ENCODE measurements at regions not wholly inside any gene's neighbourhood (a gene's known extent, or its start where the extent isn't known, plus 50 kb on each side); places are given as distances from the start of the nearest gene placed in this dataset.

DNA sequence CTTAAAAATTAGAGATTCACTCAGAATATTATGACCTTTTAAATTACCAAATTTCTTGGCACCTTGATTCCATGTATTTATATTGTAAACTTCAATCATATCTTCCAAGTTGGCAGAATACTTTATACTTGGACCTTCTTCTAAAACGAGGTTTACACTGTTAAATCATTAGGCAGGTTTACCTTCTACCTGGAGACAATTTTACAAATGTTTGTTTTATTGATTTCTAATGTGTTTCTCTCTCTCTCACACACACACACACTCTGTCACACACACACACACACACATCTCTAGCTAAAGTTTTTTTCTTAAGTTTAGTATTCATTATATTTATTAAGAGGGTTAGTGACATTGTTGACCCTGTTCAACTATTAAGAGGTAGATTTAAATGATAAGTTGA lies 1155.6 kb downstream of the NSUN3 start:
- H3K4ac ChIP-seq (replicated peaks; ENCODE audit: insufficient read length, low read depth, low read length) = no peak overlapping the region
- no peak for DNase-seq (ENCODE audit: low read depth in 1 of 2, low spot score in 2 of 2)
- H3K14ac ChIP-seq (ENCODE audit: insufficient read length) = no peak overlapping the region
- no peak overlapping the region for H4K91ac ChIP-seq (replicated peaks; ENCODE audit: insufficient read length, low read length)
- FAIRE-seq = no peak
- H3K9ac ChIP-seq (replicated peaks in 1 of 4; ENCODE audit: extremely low read depth in 1 of 4, low read depth in 3 of 4, low read length in 3 of 4) = no peak overlapping the region
- no peaks in the 10 kb centered on the region; a peak in 1 of 8 replicates for H3K36me3 ChIP-seq (ENCODE audit: control insufficient read depth in 2 of 4, insufficient read depth in 4 of 4, low read length in 3 of 4)
- H3K56ac ChIP-seq (replicated peaks; ENCODE audit: insufficient read length, low read depth, low read length) = no peak overlapping the region
- H3K79me2 ChIP-seq (ENCODE audit: control insufficient read depth in 1 of 2, insufficient read depth in 2 of 2, low read length in 2 of 2) = no peaks in the 10 kb centered on the region
- no peak overlapping the region for H2BK5ac ChIP-seq (ENCODE audit: low read depth, low read length)
- H3K9me3 ChIP-seq (ENCODE audit: insufficient read depth in 2 of 2, low read depth in 1 of 2, low read length in 1 of 2) = peaks cover 4 to 8% of the 10 kb centered on the region in 2 experiments; a peak in 1 of 4 replicates
- H3K23me2 ChIP-seq (ENCODE audit: low read depth, low read length) = no peaks in the 10 kb centered on the region
- H4K8ac ChIP-seq (ENCODE audit: extremely low read depth, insufficient read depth, low read length) = no peak overlapping the region
- no peak overlapping the region for H2BK12ac ChIP-seq (ENCODE audit: low read depth, low read length)
- WGBS, 2 experiments (ENCODE audit: extremely low coverage in 1 of 2, insufficient coverage in 1 of 2, insufficient read length in 1 of 2, insufficient replicate concordance in 2 of 2, low coverage in 1 of 2, low lambda C conversion rate in 2 of 2, missing lambda C conversion rate in 1 of 2) = 86% methylated on average over 1 of the region's 1 CpG; no CpG with 5 or more reads in 1 of the 2 experiments
- H3K27ac ChIP-seq (ENCODE audit: low read depth, low read length) = no peak overlapping the region
- H3K18ac ChIP-seq (ENCODE audit: extremely low read depth, low read length) = no peak overlapping the region
- no peaks in the 10 kb centered on the region for H3K4me1 ChIP-seq (replicated peaks in 1 of 4; ENCODE audit: control insufficient read depth in 3 of 4, insufficient read depth in 4 of 4, low read length in 3 of 4)
- no peak overlapping the region for H3K4me2 ChIP-seq (ENCODE audit: insufficient read depth in 1 of 2, low read depth in 2 of 2, low read length in 2 of 2)
- H4K5ac ChIP-seq (ENCODE audit: insufficient read length, low read depth, low read length) = no peak overlapping the region
- no peak overlapping the region for H2BK120ac ChIP-seq (replicated peaks; ENCODE audit: low read depth, low read length)
- no peaks in the 10 kb centered on the region for H3K79me1 ChIP-seq (ENCODE audit: low read depth, low read length)
- CTCF ChIA-PET (ENCODE audit: partially characterized antibody) = interaction anchor here (0.7 kb wide), 1 partner anchor 607 kb away, joined by 3 read pairs; no protein-coding TSS in a partner anchor
- POLR2A ChIA-PET (ENCODE audit: partially characterized antibody) = no interaction called here
- H2AFZ ChIP-seq (ENCODE audit: low read length) = no peak overlapping the region
- H4K20me1 ChIP-seq (replicated peaks in 1 of 2; ENCODE audit: control insufficient read depth in 1 of 2, insufficient read depth in 2 of 2, low read length in 2 of 2) = no peaks in the 10 kb centered on the region
- no peak overlapping the region for H2AK5ac ChIP-seq (ENCODE audit: low read depth, low read length)
- no peak overlapping the region for H3K4me3 ChIP-seq (ENCODE audit: extremely low read depth in 1 of 4, insufficient read depth in 2 of 4, low read depth in 3 of 4, low read length in 4 of 4)
- no peak overlapping the region for H2BK20ac ChIP-seq (ENCODE audit: low read length)
- no peak overlapping the region for H2BK15ac ChIP-seq (ENCODE audit: low read length)
- no peak overlapping the region for H3K23ac ChIP-seq (ENCODE audit: insufficient read length)
- H3K27me3 ChIP-seq (replicated peaks in 1 of 4; ENCODE audit: control insufficient read depth in 3 of 4, extremely low read depth in 1 of 4, insufficient read depth in 3 of 4, low read length in 3 of 4) = no peaks in the 10 kb centered on the region
- no peak for TF ChIP-seq GABPA (IDR thresholded peaks at IDR 0.05; ENCODE audit: borderline replicate concordance, insufficient read depth, low read length)
- TF ChIP-seq KDM1A (IDR thresholded peaks at IDR 0.05; ENCODE audit: borderline replicate concordance, low read length) = no peak
- no peak for TF ChIP-seq POU5F1 (IDR thresholded peaks at IDR 0.05; ENCODE audit: low read depth, low read length)
- TF ChIP-seq POLR2A (IDR thresholded peaks at IDR 0.05; ENCODE audit: control extremely low read depth in 1 of 2, low read depth in 2 of 2, low read length in 2 of 2) = no peak
- no peak for TF ChIP-seq SUZ12 (IDR thresholded peaks at IDR 0.05; ENCODE audit: low read length)
- no peak for TF ChIP-seq BRCA1 (IDR thresholded peaks at IDR 0.05; ENCODE audit: low read depth, low read length)
- TF ChIP-seq CBX8 (IDR thresholded peaks at IDR 0.05; ENCODE audit: borderline replicate concordance, low read depth, low read length) = no peak
- no peak for TF ChIP-seq RAD21 (IDR thresholded peaks at IDR 0.05 in 1 of 2, conservative IDR thresholded peaks at IDR 0.05 in 1 of 2; ENCODE audit: low read depth in 2 of 2, low read length in 2 of 2)
- TF ChIP-seq SIX5 (IDR thresholded peaks at IDR 0.05; ENCODE audit: low read depth, low read length) = no peak
- TF ChIP-seq TBP (IDR thresholded peaks at IDR 0.05; ENCODE audit: low read depth, low read length) = no peak
- no peak for TF ChIP-seq KDM5A (IDR thresholded peaks at IDR 0.05; ENCODE audit: low read length)
- TF ChIP-seq, protein P1, sequence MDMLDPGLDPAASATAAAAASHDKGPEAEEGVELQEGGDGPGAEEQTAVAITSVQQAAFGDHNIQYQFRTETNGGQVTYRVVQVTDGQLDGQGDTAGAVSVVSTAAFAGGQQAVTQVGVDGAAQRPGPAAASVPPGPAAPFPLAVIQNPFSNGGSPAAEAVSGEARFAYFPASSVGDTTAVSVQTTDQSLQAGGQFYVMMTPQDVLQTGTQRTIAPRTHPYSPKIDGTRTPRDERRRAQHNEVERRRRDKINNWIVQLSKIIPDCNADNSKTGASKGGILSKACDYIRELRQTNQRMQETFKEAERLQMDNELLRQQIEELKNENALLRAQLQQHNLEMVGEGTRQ (IDR thresholded peaks at IDR 0.05; ENCODE audit: low read length) = no peak
- TF ChIP-seq, protein P2, sequence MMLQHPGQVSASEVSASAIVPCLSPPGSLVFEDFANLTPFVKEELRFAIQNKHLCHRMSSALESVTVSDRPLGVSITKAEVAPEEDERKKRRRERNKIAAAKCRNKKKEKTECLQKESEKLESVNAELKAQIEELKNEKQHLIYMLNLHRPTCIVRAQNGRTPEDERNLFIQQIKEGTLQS (IDR thresholded peaks at IDR 0.05; ENCODE audit: insufficient read depth, low read depth, low read length) = no peak
- no peak for TF ChIP-seq ZNF274 (IDR thresholded peaks at IDR 0.05; ENCODE audit: borderline replicate concordance, extremely low read depth, low read length)

All from H1 (cell line).